Fibroblast of pulmonary artery (primary cell): ENCODE measurements at regions not wholly inside any gene's neighbourhood (a gene's known extent, or its start where the extent isn't known, plus 50 kb on each side); places are given as distances from the start of the nearest gene placed in this dataset.
A peak's percentile ranks its signal among the peaks of the same experiment; 100 is the strongest.

Experiments used
- DNase-seq: peaks from one replicate; pipeline ENCODE4 v3.0.0-alpha.2; 2010; ENCODE audit warnings: low read depth
- H3K4me3 ChIP-seq: replicated peaks from 2 replicates; pipeline ENCODE4 v1.5.1; 2011; ENCODE audit warnings: low read depth, mild to moderate bottlenecking, control low read depth, low read length, moderate library complexity
- TF ChIP-seq, protein P1 (sequence below): IDR thresholded peaks from 2 replicates; pipeline ENCODE4 v1.5.1; 2011; ENCODE audit warnings: mild to moderate bottlenecking, control low read depth, low read length, inconsistent platforms; ENCODE audit errors: missing control alignments

DNA sequence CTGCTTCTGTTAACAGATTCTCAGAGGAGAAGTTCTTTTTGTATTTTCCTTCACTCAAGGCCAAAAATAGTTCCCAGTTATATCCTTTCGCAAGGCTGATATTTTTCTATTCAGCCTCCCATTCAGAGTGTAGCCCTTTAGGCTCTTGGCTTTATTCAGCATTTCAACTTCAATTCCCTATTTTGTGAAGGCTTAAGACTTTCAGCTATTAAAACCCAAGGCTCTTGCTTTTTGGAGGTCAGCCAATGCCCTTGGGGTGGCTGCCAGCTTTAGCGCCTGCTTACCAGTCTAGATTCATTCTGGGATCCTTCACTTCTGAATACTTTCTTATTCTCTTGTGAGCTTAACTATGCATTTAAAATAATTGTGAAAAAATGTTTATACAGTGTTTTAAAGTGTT lies 57.3 kb upstream of the ADGRA3 start:
- no peak overlapping the region for H3K4me3 ChIP-seq
- peak; percentile 24 for DNase-seq
- TF ChIP-seq, protein P1, sequence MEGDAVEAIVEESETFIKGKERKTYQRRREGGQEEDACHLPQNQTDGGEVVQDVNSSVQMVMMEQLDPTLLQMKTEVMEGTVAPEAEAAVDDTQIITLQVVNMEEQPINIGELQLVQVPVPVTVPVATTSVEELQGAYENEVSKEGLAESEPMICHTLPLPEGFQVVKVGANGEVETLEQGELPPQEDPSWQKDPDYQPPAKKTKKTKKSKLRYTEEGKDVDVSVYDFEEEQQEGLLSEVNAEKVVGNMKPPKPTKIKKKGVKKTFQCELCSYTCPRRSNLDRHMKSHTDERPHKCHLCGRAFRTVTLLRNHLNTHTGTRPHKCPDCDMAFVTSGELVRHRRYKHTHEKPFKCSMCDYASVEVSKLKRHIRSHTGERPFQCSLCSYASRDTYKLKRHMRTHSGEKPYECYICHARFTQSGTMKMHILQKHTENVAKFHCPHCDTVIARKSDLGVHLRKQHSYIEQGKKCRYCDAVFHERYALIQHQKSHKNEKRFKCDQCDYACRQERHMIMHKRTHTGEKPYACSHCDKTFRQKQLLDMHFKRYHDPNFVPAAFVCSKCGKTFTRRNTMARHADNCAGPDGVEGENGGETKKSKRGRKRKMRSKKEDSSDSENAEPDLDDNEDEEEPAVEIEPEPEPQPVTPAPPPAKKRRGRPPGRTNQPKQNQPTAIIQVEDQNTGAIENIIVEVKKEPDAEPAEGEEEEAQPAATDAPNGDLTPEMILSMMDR = no peak

DNA sequence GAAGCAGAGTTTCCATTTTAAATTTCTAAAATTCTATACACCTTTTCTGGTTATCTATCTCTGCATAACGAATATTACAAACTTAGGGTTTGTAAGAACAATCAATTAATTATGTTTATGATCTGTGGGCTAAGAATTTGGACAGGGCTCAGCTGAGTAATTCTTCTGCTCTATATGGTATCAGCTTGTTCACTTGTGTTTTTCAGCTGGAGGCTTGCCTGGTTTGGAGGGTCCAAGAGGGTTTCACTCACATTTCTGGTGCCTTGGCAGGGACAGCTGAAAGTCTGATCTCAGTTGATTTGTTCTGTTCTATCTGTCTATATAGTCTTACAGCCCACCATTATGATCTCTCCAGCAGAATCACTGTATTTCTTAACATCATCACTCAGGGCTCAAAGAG lies 57.8 kb upstream of the ADGRA3 start:
- TF ChIP-seq, protein P1 = no peak
- H3K4me3 ChIP-seq = no peak overlapping the region
- DNase-seq = no peak

DNA sequence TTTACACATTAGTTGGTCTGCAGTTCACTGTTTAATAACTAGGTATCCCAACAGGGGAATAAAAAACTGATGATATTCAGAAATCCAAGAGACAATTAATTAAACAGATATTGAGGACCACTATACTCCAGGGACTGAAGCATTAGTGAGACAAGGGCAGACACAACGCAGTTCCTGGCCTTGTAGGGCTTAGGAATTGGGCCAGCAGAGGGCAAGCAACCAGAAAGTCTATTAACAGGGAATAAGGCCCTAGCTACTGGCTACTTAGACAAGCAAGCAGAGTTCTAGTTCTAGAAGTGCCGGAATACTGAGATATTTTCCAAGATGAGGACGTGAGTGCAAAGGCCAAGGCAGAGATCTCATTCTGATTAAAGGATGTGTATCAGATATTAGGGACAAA lies 58.6 kb upstream of the ADGRA3 start:
- DNase-seq = no peak
- H3K4me3 ChIP-seq = no peak overlapping the region
- TF ChIP-seq, protein P1 = no peak

DNA sequence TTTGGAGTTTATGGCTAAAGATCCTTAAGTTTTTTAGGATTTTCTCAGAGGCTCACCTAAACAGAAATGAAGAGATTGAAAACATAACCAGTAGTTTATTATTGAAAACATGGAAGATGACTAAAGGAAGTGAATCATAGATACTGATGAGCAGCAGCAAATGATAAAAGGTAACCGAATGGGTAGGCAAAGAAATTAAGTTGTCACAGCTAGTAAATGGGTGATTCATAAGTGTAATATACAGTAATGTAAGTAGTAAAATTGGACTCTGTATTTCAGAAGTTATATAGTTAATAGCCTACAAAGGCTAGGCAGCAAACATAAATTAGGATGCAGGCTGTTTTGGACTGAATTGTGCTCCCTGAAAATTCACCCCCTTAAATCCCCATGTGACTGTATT lies 59.0 kb upstream of the ADGRA3 start:
- H3K4me3 ChIP-seq = no peak overlapping the region
- TF ChIP-seq, protein P1 = no peak
- DNase-seq = no peak

DNA sequence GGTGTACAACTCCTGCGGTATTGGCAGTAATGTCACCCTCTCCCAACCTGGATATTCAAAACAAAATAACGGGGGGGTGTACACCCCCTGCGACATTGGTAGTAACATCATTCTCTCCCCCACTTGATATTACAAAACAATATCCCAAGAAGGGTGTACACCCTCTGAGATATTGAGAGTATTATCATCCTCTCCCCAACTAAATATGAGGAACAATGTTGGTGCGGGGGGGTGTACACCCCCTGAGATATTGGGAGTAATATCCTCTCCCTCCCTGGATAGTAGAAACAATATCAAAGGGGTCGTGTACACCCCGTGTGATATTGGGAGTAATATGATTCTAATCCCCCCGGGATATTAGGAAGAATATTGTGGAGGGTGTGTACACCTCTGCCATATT lies 71.4 kb upstream of the ADGRA3 start:
- no peak for DNase-seq
- TF ChIP-seq, protein P1 = no peak

DNA sequence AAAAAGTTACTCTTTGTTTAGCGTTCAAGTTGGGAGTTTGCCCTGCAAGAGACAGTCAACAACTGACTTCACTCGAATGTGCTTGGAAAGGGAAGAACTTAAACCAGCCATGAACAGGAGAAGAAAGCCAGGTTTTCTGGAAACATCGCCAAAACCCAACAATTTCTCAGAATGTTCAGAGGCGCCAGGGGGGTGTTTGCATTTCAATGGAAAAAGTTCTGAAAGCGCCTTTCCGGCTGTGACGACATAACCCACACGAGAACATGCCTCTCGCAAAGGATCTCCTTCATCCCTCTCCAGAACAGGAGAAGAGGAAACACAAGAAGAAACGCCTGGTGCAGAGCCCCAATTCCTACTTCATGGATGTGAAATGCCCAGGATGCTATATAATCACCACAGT lies 78.1 kb upstream of the ADGRA3 start:
- TF ChIP-seq, protein P1 = no peak
- DNase-seq = no peak
- H3K4me3 ChIP-seq = no peak overlapping the region

More for the DNA sequence above, 71.4 kb upstream of the ADGRA3 start:
- H3K4me3 ChIP-seq = no peak overlapping the region

DNA sequence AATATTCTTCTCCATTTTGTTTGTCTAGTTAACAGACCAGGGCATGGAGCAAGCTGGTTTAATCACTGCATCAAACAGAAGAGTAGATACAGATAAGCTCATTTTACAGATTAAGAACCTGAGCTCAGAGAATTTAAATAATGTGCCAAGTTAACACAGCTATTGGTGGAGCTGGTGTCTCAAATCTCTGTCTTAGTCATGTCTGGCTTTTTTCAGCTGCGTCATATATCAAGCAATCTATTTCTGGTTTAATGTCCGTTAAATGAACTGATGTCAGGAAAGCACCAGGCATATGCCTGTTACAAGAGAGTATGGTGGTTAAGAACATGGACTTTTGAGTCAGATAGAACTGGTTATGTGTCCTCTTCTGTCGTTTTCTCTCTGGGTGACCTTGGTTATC lies 79.8 kb upstream of the ADGRA3 start:
- TF ChIP-seq, protein P1 = no peak
- H3K4me3 ChIP-seq = no peak overlapping the region
- DNase-seq = peak; percentile 1
